ENCODE measurements at regions not wholly inside any gene's neighbourhood (a gene's known extent, or its start where the extent isn't known, plus 50 kb on each side); places are given as distances from the start of the nearest gene placed in this dataset.

DNA sequence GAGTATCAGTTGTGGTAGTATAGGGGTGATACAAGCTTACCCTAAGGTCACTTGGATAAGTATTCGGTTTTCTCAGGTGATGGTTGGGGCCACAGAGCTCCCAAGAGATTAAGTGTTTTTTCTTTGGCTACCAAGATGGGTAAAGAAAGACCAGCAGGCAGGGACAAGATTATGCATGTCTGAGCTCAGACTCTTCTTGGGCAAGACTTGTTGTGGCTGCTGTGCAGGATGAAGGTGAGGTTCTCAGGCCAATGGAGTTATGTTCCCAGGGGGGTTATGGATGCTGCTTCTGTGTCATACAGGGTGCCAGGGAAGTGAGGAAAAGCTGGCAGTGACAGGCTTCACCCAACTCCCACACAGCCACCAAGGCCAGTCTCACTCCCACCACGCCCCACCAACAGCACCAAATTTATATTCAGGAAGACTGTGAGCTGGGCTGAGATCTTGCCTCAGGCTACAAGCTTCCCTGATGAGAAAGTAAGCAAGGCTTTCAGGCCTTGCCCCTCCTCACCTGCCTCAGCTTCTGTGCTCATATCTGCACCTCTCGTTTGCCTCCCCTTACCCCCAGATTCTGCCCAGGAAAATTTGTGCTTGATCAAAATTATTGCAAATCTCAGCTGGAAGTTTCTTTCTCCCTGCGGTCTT lies 511.8 kb upstream of the SLITRK1 start:
- FAIRE-seq, result no peak

DNA sequence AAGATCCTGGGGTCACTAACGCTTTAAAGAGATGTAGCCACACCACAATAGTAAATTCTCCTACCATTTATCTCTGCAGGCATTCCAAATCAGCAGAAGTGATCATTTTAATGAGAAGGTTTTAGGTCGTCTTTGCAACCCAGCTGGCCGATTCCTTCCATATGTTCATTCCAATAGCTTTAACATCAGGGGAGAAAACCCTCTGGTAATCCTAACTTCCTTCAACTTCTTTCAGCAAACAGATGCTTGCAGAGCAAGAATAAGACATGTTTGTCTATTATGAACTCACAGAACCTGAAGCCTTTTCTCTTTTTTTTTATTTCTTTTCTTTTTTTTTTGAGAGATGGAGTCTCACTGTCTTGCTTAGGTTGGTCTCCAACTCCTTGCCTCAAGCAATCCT lies 498.6 kb upstream of the SLITRK1 start:
- no peak for FAIRE-seq

DNA sequence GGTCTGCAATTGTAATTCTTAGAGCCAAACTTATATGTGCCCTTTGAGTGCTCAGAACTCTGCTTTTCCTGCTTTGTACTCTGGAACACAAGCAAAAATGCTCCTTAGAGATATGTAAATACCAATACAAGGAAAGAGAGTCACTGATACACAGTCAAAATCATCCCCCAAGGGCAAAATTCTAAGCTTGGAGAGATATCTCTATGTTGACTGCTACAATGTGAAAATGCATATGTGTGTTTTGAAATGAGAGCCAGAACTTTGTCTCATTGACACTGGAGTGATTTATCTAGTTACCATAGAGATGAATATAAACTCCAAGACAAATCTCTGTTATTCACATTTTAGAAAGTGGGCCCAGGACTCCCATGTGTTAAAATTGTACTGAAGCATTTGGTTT lies 494.8 kb upstream of the SLITRK1 start:
- no peak for FAIRE-seq

DNA sequence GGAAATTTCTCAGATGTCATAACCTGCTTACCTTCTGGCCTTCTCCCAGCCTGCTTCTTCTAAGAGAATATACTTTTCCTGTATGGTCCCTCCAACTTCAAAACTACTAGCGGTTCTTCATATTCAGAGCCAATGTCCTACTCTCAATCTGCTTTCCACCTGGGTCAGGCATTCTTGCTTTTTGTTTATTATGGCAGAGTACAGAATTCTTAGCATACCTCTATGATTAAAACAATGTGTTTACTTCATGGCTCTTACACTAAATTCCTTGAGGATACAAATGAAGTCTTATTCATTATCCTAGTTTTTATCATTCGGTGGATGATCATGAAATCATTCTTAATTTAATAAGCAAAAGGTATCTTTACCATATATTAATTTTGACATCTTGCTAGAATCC lies 484.2 kb upstream of the SLITRK1 start:
- FAIRE-seq, result no peak

DNA sequence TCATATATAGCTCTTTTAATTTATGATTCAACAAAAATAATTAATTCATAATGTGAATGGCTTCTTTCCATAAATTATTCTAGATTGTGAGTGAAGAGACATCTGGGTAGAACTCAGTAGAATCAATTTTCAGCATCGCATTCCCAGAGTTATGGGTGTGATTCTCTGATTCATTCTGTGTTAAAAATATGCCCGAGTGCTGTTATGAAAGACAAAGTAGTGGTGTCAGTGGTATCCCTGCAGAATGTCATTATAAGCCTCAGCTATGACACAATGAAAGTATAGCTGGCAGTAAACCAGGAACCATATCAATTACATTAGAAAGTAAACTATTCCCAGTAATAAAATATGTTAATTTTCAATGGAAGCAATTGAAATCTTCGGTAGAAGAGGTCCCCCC lies 480.5 kb upstream of the SLITRK1 start:
- FAIRE-seq, result no peak

DNA sequence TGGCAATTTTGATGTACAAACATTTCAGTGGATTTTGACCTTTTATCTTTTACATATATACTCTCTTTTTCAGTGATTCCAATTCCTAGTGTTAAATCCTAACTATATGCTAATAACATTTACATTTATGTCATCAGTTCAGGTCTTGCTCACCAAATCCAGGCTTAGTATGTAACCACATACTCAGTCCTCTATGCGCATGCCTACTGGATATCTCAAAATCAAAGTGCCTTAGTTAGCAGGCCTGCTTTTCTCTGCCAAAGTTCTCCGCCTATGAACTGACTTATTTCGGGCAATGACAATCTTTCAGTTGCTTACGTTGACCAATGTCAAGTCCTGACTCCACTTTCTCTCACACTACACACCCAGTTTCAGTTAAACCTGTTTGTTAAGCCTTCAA lies 478.5 kb upstream of the SLITRK1 start:
- no peak for FAIRE-seq

DNA sequence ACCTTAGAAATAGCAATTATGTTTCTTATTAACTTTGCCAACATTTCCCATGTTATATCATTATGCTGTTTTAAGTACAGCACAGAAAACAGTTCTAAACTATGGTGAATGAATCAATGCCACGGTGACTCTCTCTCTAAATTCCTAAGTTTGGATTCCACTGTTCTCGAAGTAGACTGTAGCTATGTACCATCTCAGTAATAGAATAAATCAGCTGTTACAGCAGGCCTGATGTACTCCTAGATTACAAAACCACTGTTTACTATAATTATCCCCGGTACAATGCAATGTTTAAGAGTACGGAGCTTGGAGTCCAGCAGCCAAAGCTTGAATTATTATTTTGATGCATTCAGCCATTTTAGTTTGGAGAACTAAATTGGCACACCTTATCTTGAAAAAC lies 476.3 kb upstream of the SLITRK1 start:
- FAIRE-seq, result no peak

DNA sequence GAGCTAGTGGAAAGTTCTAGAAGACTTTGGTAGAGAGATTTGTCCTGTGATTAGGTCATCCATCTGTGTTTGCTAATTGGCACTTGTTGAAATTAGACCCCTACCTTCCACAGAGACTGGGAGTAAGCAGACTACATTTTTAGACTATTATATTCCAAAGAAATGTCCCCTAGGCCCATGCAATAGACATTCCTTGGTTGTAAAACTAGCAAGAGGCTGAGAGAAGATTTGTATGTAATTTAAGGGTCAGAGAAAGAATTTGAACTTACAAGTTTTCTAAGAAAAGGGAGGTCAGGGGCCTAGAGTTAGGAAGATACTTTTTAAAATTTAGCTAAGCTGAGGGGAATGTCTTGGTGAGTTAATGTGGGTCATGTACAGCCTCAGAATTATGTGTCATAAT lies 470.7 kb upstream of the SLITRK1 start:
- no peak for FAIRE-seq

DNA sequence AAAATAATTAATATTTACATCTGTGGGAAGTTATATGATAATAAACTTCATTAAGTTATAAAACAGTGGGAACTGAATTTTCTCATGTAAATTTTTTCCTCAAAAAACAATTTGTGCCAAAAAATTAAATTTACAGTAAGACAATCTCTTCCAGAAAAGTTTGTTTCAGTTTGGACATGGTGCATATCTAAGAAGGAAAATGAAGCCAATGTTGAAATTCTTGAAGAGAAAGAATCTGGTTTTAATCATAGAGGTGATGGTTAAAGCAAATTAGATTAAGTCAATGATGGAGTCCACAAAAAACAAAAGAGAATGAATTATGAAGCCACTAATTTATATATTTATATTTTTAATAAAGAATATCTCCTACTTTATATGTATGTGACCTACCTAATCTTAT lies 457.2 kb upstream of the SLITRK1 start:
- FAIRE-seq, result no peak

DNA sequence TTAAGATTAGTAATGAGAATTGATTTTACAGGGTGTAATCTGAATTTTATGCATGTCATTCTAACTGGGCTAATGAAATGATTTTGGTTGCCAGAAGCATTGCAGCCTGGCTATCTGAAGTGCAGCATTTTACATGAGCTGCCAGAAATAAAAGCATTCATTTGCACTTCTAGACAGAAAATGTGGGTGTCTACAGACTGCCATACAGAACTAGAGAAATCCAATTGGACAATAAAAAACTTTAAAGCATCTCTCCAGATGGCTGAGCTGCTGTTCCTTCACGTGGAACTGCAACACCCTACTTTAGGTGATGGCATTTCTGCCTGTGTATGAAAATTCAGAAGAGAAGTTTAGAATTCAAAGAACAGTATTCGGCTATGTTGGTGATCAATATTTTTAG lies 450.1 kb upstream of the SLITRK1 start:
- no peak for FAIRE-seq

DNA sequence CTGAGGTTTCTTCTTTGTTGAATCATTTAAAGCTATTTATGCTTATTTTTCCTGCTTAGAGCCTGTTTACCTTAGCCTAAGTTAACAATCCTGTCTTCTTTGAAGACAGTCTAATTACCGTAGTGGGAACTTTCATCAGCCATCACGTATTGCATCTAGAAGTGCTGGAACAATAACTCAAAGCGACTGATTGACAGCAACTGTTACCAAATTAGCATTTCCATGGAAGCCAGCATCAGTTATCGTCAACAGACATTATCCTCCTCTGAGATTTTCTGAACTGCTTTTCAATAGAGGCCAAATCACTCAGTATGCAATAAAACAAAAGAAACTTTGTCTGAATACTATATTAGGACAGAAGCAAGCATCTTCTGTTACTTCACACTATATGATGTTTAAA lies 433.3 kb upstream of the SLITRK1 start:
- FAIRE-seq, result no peak

DNA sequence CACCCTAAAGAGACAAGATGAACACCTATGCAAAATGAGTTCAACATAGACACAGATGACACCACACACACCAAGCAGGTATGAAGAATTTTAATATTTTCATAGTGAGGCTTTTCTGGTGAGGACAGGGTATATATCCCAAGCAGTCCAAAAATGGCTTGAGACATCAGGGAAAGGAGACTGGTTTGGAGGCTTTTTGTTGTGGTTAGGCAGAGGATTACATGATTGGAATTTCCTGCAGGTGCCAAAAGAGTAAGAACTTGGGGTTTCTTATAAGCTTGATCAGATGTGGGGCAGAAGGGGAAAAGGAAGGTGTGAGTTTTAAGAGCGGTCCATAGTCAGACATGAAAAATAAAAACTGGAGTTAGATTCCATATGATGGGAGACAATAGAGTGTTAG lies 420.8 kb upstream of the SLITRK1 start:
- FAIRE-seq, result no peak

DNA sequence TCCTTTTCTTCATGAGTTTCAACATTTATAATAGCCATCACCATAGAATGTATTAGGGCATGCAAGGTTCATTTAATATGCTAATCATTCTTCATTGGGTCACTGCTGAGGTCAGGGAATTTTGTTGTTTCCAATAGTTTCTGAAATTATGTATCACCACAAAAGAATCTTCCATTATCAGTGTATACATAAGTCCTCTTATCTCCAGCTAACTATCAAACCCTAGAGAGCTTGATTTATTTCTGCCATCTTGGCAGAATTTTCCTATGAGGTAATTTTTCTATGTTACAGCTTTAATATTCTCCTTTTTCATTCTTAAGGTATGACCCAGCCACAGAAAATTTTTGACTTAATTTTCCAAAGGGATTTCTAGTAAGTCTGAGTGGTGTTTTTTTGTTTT lies 415.0 kb upstream of the SLITRK1 start:
- FAIRE-seq, result no peak

DNA sequence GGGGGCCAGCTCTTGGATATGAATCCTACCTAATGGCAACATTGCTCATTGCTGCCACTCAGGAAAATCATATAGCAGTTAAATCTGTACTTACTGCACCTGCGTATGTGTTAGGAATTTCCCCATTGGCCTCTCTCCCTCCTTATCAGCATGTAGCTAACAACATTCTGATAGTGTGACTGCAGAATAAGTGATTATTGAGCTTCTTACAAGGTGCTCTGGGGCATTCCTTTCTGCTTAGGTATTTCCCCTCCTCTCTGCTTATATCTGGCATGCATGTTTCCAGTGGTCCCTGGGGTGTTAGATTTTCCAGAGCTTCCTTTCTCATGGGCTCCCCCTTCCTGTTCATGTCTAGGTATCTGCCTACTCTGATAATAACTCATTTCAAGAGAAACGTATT lies 414.1 kb upstream of the SLITRK1 start:
- FAIRE-seq, result no peak

DNA sequence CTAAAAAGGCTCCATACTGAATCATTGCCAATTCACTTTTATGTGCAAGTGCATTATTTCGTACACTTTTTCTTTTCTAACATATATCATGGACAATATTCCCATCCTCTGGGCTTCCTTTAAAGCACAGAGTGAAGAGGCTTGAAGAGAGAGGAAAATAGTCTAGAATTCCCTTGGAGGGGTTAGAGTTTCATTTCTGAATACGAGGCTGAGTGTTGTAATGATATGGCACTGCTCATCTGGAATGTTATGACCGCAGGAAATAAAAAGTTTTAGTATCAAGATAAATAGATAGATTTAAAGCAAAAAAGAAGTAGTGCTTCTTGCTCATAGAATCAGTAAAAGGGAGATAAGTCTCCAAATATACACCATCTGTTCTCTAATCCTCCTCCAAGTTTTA lies 412.3 kb upstream of the SLITRK1 start:
- FAIRE-seq, result no peak

DNA sequence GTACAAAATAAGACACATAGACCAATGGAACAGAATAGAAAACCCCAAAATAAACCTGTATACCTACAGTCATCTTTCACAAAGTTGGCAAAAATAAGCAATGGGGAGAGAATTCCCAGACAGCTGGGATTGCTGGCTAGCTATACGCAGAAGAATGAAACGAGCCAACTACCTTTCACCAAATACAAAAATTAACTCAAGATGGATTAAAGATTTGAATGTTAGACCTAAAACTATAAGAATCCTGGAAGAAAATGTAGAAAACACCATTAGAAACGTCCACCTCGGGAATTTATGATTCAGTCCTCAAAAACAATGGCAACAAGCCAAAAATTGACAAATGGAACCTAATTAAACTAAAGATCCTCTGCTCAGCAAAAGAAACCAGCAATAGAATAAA lies 408.1 kb upstream of the SLITRK1 start:
- FAIRE-seq, result no peak

DNA sequence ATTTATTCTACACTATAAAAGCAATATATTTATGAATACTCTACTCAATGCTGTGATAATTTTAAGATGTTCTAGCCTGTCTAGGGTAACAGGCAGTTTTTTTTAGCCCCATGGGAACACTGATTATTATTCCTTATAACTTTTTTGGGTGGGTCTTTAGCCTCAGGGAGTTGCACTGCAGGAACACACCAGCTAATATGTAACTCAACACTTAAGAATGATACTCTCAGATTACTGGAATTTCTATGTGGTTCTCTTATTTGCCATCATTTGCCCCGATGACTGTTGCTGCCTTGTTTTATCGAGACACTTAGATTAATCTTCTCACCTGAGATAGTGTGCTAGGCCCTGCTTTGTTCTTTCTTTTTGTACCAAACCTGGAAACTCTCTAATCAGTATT lies 396.9 kb upstream of the SLITRK1 start:
- no peak for FAIRE-seq

DNA sequence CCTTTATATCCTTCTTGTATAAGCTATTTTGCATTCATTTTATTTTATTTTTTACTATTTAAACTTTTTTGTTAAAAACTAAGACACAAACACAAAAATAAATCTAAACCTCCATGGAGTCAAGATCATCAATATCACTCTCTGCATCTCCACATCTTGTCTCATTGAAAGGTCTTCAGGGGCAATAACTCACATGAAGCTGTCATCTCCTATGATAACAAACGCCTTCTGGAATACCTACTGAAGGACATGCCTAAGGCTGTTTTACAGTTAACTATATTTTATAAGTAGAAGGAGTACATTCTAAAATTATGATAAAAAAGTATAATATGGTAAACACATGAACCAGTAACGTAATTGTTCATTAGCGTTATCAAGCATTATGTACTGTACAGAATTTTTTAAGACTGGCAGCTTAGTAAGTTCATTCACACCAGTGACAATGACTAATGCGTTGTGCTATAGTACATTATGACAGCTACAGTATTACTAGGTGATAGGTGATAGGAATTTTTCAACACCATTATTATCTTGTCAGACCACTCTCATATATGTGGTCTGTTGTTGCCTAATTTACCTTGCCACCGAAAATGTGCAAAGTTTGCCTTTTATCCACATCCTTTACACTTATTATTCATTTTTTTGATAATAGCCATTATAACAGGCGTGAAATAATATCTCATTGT lies 390.7 kb upstream of the SLITRK1 start:
- no peak for FAIRE-seq

DNA sequence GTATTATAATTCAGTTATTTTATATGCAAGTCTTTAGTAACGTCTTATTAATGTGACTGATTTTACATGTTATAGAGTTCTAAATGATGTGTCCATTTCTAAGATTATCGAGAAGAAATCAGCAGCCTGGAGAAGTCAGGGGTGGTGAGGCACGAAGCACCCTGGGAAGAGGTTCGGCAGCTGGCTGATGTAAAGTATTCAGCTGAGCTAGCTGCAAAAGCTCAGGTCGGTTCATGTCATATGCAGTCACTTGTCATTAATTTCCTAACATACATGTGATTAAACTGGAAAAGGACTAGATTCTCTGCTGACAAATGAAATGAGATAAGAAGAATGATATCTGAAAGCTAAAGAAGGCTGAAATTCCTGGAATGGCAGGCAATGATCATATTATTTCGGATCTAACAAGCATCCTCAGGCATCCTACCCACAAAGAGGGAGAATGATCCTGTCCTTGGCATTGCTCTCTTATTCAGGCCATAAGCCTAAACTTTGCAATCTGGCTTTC lies 383.0 kb upstream of the SLITRK1 start:
- FAIRE-seq, result no peak

DNA sequence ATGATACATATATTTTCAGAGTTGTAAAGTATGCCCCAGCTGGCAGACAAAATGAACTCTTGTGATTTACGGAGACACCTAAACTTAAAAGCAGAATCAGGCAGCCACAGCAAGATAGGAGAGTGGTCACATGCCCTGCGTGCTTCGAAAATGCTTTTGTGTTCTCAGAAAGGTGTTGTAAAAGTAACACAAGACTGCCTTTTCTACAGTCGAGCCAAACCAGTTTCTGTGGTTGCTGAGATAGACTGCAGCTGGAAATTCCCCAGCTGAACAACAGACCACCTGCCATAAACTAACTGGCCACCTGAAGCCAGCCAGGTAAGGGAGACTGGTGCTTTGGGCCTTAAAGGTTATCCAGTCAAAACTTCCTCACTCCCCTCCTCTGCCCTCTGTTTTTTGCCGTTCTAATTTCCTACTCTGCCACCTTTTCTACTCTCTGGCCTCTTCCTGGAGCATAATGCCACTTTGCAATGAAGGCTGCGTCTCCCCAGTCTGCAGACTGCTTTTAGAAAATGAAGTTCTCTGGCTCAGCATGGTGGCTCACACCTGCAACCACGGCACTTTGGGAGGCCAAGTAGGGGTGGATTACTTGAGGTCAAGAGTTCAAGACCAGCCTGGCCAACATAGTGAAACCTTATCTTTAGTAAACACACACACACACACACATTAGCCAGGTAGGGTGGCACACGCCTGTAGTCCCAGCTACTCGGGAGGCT lies 381.2 kb upstream of the SLITRK1 start:
- no peak for FAIRE-seq

DNA sequence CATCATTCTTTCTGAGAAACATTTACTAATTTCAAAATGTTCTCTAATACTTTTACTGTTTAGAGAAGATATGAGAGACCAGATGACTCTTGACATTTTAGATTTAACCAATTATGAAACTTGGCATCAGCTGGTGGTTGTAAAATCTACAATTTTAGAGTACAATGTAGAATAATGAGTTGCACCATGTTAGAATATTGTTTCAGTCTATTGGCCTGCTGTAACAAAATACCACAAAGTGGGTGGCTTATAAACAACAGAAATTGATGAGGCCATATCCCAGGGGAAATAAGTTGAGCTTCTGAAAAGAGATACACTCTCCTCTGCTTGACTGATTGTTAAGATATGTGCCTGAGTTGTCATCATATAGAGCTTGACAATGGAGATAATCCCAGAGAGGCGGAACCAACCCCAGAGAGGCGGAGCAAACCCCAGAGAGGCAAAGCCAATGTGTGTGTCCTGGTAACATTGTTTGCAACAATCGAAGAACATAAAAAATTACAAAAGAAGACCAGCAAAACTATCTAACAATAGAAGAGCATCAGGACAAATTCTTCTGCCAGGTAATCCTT lies 373.0 kb upstream of the SLITRK1 start:
- no peak for FAIRE-seq

DNA sequence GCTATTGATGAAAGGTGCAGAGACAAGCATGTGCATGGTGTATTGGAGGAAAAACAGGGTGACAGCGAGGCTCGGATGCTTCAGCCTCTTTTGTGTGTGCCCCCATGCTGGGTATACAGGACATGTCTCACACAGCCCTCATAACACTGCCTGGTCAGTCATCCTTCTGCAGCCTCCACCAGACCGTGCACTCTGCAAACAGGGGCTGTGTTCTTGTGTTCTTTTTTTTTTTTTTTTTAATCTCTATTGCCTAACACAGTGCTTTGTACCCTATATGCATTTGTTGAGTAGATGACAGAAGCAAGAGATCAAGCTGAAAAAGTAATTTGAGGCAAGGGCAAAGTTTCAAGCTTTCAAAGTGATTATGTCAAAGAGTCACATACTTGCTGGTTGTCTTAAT lies 367.2 kb upstream of the SLITRK1 start:
- no peak for FAIRE-seq

DNA sequence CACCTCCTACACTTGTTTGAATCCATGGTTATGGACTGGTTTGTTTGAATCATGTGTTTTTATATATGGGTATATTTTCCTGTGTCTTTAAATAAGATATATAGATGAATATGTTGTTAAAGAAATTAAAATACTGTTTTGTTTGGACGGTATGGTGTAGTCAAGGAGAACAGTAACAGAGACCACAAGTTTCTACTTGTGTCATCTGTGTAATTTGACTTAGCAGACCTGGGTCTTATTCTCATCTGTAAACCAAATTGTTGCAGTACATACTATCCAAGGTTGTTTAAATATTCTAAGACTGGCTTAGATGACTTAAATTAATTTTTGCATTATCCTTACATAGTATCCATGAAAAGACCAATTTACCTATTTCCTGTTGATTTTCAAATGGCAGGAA lies 361.1 kb upstream of the SLITRK1 start:
- no peak for FAIRE-seq

DNA sequence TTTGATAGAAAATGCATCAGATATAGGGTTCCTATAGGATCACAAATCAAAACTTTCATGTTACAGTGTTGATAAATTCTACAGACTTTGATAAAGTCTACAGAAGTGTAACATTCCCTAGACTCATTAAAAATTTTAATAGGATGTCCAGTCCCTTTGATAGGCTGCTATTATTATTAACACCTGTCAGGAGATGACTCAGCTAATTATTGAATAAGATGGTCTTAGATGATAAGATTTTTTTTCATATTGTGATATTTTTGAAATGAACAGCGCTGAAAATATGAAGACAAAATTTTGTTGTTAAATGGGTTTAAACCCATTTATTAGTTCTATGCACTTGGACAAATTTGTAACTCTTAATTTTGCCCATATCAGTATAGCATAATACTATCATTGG lies 356.8 kb upstream of the SLITRK1 start:
- no peak for FAIRE-seq
